ENCODE measurements at regions not wholly inside any gene's neighbourhood (a gene's known extent, or its start where the extent isn't known, plus 50 kb on each side); places are given as distances from the start of the nearest gene placed in this dataset.

GRCh38 chr20:53810661-53811355 lies 217.2 kb upstream of the ZNF217 start:
- no peak for TF ChIP-seq GATA2 (IDR thresholded peaks at IDR 0.05; ENCODE audit: low read depth, low read length)
- no peak for TF ChIP-seq GATA3 (IDR thresholded peaks at IDR 0.05; ENCODE audit: low read depth, low read length)
